ENCODE measurements at regions not wholly inside any gene's neighbourhood (a gene's known extent, or its start where the extent isn't known, plus 50 kb on each side); places are given as distances from the start of the nearest gene placed in this dataset.
"Not testable (repeated sequence)": the region's sequence is repeated elsewhere in the genome, so short reads cannot be mapped to it uniquely, and the experiment has no call there.

DNA sequence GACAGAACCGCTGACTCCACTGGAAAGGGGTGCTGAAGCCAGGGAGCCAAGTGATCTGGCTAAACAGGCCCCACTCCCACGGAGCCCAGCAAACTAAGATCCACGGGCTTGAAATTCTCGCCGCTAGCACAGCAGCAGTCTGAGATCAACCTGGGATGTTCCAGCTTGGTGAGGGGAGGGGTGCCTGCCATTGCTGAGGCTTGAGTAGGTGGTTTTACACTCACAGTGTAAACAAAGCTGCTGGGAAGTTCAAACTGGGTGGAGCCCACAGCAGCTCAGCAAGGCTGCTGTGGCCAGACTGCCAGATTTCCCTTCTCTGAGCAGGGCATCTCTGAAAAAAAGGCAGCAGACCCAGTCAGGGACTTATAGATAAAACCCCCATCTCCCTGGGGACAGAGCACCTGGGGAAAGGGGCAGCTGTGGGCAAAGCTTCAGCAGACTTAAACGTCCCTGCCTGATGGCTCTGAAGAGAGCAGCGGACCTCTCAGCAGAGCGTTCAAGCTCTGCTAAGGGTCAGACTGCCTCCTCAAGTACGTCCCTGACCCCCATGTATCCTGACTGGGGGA is 101.8 kb downstream of the HNRNPD start:
- 75% methylated on average over 9 of the region's 9 CpGs for WGBS

DNA sequence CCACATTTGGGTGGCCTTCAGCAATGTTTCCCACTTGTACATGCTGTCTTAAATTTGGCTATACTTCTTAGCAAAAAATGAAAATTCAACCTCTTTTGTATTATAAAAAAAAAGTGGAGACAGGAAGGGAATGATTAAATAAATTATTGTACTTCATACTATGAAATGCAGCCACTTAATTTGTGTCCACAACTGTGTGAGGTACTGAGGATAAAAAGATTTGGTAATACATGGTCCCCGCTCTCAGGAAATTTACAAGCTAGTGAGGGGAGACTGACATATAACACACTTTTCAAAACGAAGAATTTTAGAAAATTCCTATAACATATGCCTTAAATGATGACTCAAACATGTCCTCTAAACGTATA is 105.0 kb downstream of the HNRNPD start:
- intact Hi-C loops (cut with DNase I): loop anchor here (2.0 to 5.0 kb wide), 2 partner anchors 862 kb away; no protein-coding TSS in a partner anchor
- Histone ChIP-seq H3K9me3 (ENCODE audit: control insufficient read depth, low read length) (no peaks in the 10 kb centered on the region), H3K4me1 (ENCODE audit: control insufficient read depth, insufficient read depth, low read length) (no peaks in the 10 kb centered on the region), H3K27ac (ENCODE audit: low read length) (no peak overlapping the region), H3K4me3 (ENCODE audit: low read length) (no peak overlapping the region), H3K27me3 (ENCODE audit: control insufficient read depth, insufficient read depth) (no peaks in the 10 kb centered on the region)
- 49% methylated on average over 3 of the region's 3 CpGs for WGBS
- no peak for ATAC-seq
- DNase-seq: no peak

More for the DNA sequence above, 101.8 kb downstream of the HNRNPD start:
- H3K9me3 ChIP-seq (ENCODE audit: control insufficient read depth, low read length); H3K4me3 ChIP-seq (ENCODE audit: low read length); DNase-seq; H3K27me3 ChIP-seq (ENCODE audit: control insufficient read depth, insufficient read depth); intact Hi-C loops (cut with DNase I); ATAC-seq; H3K27ac ChIP-seq (ENCODE audit: low read length); H3K4me1 ChIP-seq (ENCODE audit: control insufficient read depth, insufficient read depth, low read length): not testable (repeated sequence)

DNA sequence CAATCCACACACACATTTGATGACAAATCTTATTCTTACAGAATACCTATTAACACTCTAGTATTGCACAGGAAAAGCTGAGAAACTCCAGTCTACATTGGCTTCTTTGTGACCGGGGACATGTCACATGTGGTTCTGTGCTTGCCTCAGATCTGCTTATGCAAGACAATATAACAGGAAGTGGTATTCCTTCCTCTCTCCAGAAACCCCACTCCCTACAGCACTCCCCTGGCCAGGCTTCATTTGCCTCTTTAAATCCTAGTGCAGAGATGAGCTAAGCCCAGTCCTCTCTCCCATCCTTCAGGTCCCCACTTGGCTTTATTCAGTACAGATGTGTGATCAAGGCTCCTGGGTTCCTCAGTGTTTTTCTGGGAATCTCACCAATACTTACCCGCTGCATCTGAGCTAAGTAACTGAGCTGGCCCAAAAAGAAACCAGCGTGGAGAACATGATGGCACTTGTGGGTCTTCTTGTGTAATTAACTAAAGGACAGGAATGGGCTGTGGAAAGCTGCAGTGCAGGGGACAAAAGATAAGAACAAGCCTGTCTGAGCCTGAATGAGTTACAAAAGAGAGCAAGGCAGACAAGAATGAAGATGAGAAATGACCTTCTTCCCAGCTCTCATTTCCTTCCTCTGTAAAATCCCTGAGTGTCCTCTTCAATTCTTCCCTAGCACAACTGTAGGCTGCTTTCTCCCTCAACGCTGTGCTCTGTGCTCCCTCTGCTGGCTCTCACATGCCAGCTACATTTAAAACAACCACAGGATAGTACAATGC is 105.6 kb downstream of the HNRNPD start:
- Histone ChIP-seq H3K9me3 (ENCODE audit: control insufficient read depth, low read length) (no peaks in the 10 kb centered on the region), H3K27me3 (ENCODE audit: control insufficient read depth, insufficient read depth) (no peaks in the 10 kb centered on the region), H3K4me1 (ENCODE audit: control insufficient read depth, insufficient read depth, low read length) (no peaks in the 10 kb centered on the region), H3K27ac (ENCODE audit: low read length) (no peak overlapping the region), H3K4me3 (ENCODE audit: low read length) (no peak overlapping the region)
- peak; percentile 96 to 97 for ATAC-seq
- WGBS: 35% methylated on average over 4 of the region's 4 CpGs
- intact Hi-C loops (cut with DNase I): loop anchor here (2.0 to 5.0 kb wide), 2 partner anchors 861 kb away; no protein-coding TSS in a partner anchor
- peak in 2 of 3 donors; percentile 52 to 67 for DNase-seq

DNA sequence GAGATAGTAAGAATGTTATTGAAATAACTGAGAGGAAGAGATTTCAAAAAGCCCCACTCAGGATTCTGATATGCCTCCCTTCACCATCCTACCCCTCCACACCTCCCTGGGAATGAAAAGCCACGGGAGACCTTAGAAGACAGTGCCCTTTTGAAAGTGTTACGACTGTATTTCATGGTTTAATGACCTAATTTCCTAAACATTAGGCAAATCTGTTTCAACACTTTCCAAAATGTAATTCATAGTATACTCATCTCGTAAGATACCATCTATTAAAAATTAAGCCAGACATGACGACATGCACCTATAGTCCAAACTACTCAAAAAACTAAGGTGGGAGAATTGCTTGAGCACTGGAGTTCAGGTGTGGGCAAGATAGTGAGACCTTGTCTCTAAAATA is 106.3 kb downstream of the HNRNPD start:
- DNase-seq: no peak
- intact Hi-C loops (cut with DNase I): loop anchor here in 3 of 4 donors (5.0 kb wide), 1 partner anchor 860 kb away; no protein-coding TSS in a partner anchor
- Histone ChIP-seq H3K27ac (ENCODE audit: low read length) (no peak overlapping the region), H3K27me3 (ENCODE audit: control insufficient read depth, insufficient read depth) (no peaks in the 10 kb centered on the region), H3K4me1 (ENCODE audit: control insufficient read depth, insufficient read depth, low read length) (no peaks in the 10 kb centered on the region), H3K4me3 (ENCODE audit: low read length) (no peak overlapping the region), H3K9me3 (ENCODE audit: control insufficient read depth, low read length) (no peaks in the 10 kb centered on the region)
- no peak for ATAC-seq
- WGBS: 80% methylated on average over 4 of the region's 4 CpGs

DNA sequence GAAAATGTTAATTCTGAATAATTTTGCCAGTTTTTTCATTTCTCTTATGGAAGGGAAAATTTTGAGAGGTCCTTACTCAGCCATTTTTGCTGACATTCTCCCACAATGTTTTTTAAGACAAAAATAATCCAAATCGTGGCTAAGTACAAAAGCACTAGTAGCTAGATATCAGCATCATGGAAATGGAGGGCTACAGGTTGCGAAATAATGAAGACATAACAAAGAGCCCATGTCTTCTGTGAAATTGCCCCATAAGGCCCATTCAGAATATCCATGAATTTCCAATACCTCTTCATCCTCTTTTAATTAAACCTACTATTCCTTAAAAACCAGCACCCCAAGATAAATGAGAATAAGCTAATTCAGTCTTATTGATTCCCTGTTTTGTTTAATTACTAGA is 107.4 kb downstream of the HNRNPD start:
- Histone ChIP-seq H3K4me3 (ENCODE audit: low read length) (no peak overlapping the region), H3K9me3 (ENCODE audit: control insufficient read depth, low read length) (no peaks in the 10 kb centered on the region), H3K27ac (ENCODE audit: low read length) (no peak overlapping the region), H3K4me1 (ENCODE audit: control insufficient read depth, insufficient read depth, low read length) (no peaks in the 10 kb centered on the region), H3K27me3 (ENCODE audit: control insufficient read depth, insufficient read depth) (no peaks in the 10 kb centered on the region)
- intact Hi-C loops (cut with DNase I): loop anchor here in 3 of 4 donors (5.0 kb wide), 1 partner anchor 859 kb away; no protein-coding TSS in a partner anchor
- 62% methylated on average over 2 of the region's 2 CpGs for WGBS
- no peak for DNase-seq
- ATAC-seq: no peak

DNA sequence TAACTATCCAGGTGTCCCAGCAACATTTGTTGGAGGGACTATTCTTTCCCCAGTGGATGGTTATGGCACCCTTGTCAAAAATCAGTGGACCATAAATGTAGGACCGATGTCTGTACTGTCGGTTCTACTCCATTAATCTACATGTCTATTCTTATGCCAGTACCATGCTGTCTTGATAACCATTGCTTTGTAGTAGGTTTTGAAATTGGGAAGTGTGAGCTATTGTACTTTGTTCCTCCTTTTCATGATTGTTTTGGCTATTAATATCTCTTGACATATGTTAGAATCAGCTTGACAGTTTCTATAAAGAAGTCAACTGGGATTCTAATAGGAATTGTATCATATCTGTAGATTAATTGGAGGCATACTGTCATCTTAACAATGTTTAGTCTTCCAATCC is 112.7 kb downstream of the HNRNPD start:
- ATAC-seq (no peak), DNase-seq (no peak)
- no peak overlapping the region for H3K27ac ChIP-seq (ENCODE audit: low read length)
- no peaks in the 10 kb centered on the region for H3K27me3 ChIP-seq (ENCODE audit: control insufficient read depth, insufficient read depth)
- WGBS: 70% methylated on average over 2 of the region's 2 CpGs
- H3K4me1 ChIP-seq (ENCODE audit: control insufficient read depth, insufficient read depth, low read length): no peaks in the 10 kb centered on the region
- no peaks in the 10 kb centered on the region for H3K9me3 ChIP-seq (ENCODE audit: control insufficient read depth, low read length)
- no peak overlapping the region for H3K4me3 ChIP-seq (ENCODE audit: low read length)
- intact Hi-C loops (cut with DNase I): no loop called here

DNA sequence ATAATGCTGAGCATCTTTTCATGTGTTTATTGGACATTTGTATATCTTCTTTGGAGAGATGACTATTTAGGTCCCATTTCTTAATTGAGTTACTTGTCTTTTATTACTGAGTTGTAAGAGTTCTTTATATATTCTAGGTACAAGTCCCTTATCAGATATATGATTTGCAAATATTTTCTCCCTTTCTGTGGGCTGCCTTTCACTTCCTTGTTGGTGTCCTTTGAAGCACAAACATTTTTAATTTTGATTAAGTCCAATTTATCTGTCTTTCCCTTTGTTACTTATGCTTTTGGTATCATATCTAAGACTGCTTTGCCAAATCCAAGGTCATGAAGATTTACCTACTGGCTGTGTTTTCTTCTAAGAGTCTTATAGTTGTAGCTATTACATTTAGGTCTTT is 113.2 kb downstream of the HNRNPD start:
- H3K27ac ChIP-seq (ENCODE audit: low read length): no peak overlapping the region
- ATAC-seq: no peak

DNA sequence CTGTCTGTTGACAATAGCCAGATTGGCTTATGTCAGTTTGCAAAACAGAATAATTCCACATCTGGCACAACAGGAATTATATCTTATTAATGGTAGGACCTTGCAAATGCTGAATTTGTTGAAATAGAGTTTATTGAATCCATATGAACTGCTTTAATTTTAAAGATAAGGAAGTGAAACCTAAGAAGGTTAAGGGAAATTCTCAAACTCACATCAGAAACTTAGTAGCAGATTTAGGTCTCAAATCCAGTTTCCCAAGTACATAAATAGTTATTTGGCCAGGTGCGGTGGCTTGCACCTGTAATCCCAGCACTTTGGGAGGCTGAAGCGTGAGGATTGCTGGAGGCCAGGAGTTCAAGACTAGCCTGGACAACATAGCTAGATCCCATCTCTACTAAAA is 117.1 kb downstream of the HNRNPD start:
- ATAC-seq: no peak
- whole genome bisulfite sequencing: 93% methylated on average over 2 of the region's 2 CpGs

More for the DNA sequence above, 113.2 kb downstream of the HNRNPD start:
- Histone ChIP-seq H3K4me1 (ENCODE audit: control insufficient read depth, insufficient read depth, low read length) (no peaks in the 10 kb centered on the region), H3K4me3 (ENCODE audit: low read length) (no peak overlapping the region), H3K9me3 (ENCODE audit: control insufficient read depth, low read length) (no peaks in the 10 kb centered on the region), H3K27me3 (ENCODE audit: control insufficient read depth, insufficient read depth) (no peaks in the 10 kb centered on the region)
- no peak for DNase-seq
- intact Hi-C loops (cut with DNase I): no loop called here

DNA sequence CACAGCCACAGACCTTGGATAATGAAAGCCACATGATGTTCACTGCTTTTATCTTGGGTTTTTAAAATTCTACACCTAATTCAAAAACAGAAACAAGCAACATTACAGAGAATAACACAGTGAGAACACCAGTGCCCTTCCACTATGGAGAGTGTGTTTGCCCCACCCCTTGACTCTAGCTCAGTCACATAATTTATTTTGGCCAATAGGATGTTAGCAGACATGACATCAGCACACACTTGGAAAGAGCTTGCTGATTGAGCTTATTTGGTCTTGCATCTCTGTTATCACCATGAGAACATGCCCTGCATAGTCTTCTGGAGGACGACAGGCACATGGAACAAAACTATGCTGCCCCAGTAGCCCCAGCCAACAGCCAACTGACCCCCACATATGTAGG is 118.1 kb downstream of the HNRNPD start:
- H3K27me3 ChIP-seq (ENCODE audit: control insufficient read depth, insufficient read depth): no peaks in the 10 kb centered on the region
- DNase-seq (no peak), ATAC-seq (no peak)
- WGBS: 26% methylated on average over 1 of the region's 1 CpG
- no peak overlapping the region for H3K27ac ChIP-seq (ENCODE audit: low read length)
- H3K9me3 ChIP-seq (ENCODE audit: control insufficient read depth, low read length): no peaks in the 10 kb centered on the region
- H3K4me3 ChIP-seq (ENCODE audit: low read length): no peak overlapping the region
- intact Hi-C loops (cut with DNase I): no loop called here
- no peaks in the 10 kb centered on the region for H3K4me1 ChIP-seq (ENCODE audit: control insufficient read depth, insufficient read depth, low read length)

More for the DNA sequence above, 117.1 kb downstream of the HNRNPD start:
- Histone ChIP-seq H3K27me3 (ENCODE audit: control insufficient read depth, insufficient read depth) (no peaks in the 10 kb centered on the region), H3K27ac (ENCODE audit: low read length) (no peak overlapping the region), H3K4me1 (ENCODE audit: control insufficient read depth, insufficient read depth, low read length) (no peaks in the 10 kb centered on the region), H3K4me3 (ENCODE audit: low read length) (no peak overlapping the region), H3K9me3 (ENCODE audit: control insufficient read depth, low read length) (no peaks in the 10 kb centered on the region)
- DNase-seq: no peak
- intact Hi-C loops (cut with DNase I): no loop called here

DNA sequence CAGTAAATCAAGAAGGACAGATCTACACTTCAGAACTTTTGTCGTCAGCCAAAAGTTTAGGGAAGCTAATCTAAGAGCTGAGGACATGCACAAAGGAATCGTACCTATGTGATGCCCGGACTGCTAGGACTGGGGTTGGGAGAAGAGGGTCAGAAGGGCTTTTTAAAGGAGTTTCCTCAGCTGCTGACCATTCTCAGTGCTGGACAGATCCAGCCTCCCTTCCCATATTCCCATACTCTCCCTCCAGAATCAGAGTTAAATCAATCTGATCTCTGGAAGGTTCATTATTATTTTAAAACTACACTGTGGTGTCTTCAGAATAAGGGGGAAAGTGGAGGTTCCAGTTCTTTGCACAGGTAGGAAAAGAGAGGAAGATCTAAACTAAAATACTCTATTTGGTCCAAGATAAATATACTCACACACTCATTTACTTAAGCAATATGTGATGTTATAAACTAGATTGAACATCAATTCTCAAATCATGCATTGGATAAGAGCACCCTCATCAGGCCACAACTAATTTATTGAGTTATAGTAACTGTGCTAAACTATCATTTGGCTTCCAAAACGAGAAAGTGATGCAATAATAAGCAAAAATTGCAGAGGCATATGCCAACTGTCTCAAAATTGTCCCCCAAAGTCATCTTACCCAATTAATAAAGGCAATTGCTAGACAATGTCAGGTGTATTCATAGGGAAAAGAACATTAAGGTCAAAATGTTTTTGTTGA is 124.7 kb downstream of the HNRNPD start:
- Histone ChIP-seq H3K4me3 (ENCODE audit: low read length) (no peak overlapping the region), H3K4me1 (ENCODE audit: control insufficient read depth, insufficient read depth, low read length) (no peaks in the 10 kb centered on the region), H3K27me3 (ENCODE audit: control insufficient read depth, insufficient read depth) (no peaks in the 10 kb centered on the region), H3K9me3 (ENCODE audit: control insufficient read depth, low read length) (no peaks in the 10 kb centered on the region), H3K27ac (ENCODE audit: low read length) (no peak overlapping the region)
- 51% methylated on average over 4 of the region's 4 CpGs for WGBS
- DNase-seq (no peak), ATAC-seq (no peak)
- intact Hi-C loops (cut with DNase I): no loop called here

DNA sequence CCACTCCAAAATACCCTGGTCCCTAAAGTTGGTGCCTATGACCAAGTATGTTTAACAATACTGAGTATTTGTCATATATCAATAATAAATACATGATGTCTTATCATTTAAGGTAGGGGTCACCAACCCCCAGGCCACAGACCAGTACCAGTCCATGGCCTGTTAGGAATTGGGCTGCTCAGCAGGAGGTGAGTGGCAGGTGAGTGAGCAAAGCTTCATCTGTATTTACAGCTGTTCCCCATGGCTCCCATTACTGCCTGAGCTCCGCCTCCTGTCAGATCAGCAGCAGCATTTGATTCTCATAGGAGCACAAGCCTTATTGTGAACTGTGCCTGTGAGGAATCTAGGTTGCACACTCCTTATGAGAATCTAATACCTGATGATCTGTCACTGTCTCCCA is 126.2 kb downstream of the HNRNPD start:
- Histone ChIP-seq H3K4me3 (ENCODE audit: low read length) (no peak overlapping the region), H3K27me3 (ENCODE audit: control insufficient read depth, insufficient read depth) (no peaks in the 10 kb centered on the region), H3K9me3 (ENCODE audit: control insufficient read depth, low read length) (no peaks in the 10 kb centered on the region), H3K4me1 (ENCODE audit: control insufficient read depth, insufficient read depth, low read length) (no peaks in the 10 kb centered on the region), H3K27ac (ENCODE audit: low read length) (no peak overlapping the region)
- ATAC-seq: no peak
- 98% methylated on average over 1 of the region's 1 CpG for WGBS
- intact Hi-C loops (cut with DNase I): no loop called here
- no peak for DNase-seq
